ENCODE measurements at regions not wholly inside any gene's neighbourhood (a gene's known extent, or its start where the extent isn't known, plus 50 kb on each side); places are given as distances from the start of the nearest gene placed in this dataset.

GRCh38 chr20:40547483-40548091, 141.4 kb downstream of the MAFB start:
- DNase-seq (ENCODE audit: low read depth in 4 of 4, low spot score in 3 of 4), result no peak

- no peak for DNase-seq (ENCODE audit: low read depth in 4 of 4, low spot score in 3 of 4)
Measured at GRCh38 chr20:40545478-40545877, 143.6 kb downstream of the MAFB start.

DNA sequence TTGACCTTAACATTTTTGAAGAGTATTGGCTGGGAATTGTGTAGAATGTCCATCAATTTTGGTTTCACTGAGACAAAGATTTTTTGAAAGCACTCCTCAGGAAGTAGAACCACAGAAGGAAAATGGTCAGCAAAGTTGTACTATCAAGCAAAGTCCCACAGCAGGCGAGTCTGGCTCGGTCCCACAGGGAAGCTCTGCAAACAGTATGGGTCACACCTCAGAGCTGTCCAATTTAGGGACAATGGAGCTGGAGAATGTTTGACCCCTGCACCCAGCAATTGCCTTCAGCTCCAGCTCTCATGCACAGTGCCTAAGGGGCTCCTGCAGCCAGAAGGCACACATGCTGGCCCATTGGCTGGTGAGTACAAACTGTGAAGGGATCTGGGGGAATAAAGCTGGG, 147.0 kb downstream of the MAFB start:
- no peak for DNase-seq (ENCODE audit: low read depth in 4 of 4, low spot score in 3 of 4)

- DNase-seq (ENCODE audit: low read depth in 4 of 4, low spot score in 3 of 4), result no peak
Measured at GRCh38 chr20:40540166-40540565, 148.9 kb downstream of the MAFB start.

DNA sequence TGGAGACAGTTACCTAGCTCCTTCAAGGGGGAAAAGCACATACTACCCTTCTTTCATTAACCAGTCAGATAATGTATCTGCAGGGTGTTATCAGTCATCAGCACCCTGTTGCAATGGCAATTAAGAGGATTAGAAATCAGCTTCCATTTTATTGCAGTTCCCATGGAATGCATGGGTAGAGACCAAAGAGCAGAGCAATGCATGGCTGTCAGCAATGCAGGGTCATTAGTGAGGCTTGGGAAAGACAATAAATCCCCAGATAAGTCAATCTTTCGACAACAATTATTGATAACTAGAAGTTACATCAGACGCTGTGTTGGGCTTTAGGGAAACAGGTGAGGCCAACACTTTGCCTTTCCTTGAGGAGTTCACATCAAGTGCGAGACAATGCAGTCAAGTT, 150.9 kb downstream of the MAFB start:
- DNase-seq (ENCODE audit: low read depth in 4 of 4, low spot score in 3 of 4), result no peak

- no peak for DNase-seq (ENCODE audit: low read depth in 4 of 4, low spot score in 3 of 4)
Measured at GRCh38 chr20:40536808-40537207, 152.2 kb downstream of the MAFB start.

- DNase-seq (ENCODE audit: low read depth in 4 of 4, low spot score in 3 of 4), result no peak
Measured at GRCh38 chr20:40535816-40536215, 153.2 kb downstream of the MAFB start.

GRCh38 chr20:40532103-40532502, 156.9 kb downstream of the MAFB start:
- DNase-seq (ENCODE audit: low read depth in 4 of 4, low spot score in 3 of 4), result no peak

GRCh38 chr20:40525351-40525750, 163.7 kb downstream of the MAFB start:
- DNase-seq (ENCODE audit: low read depth in 4 of 4, low spot score in 3 of 4), result no peak

DNA sequence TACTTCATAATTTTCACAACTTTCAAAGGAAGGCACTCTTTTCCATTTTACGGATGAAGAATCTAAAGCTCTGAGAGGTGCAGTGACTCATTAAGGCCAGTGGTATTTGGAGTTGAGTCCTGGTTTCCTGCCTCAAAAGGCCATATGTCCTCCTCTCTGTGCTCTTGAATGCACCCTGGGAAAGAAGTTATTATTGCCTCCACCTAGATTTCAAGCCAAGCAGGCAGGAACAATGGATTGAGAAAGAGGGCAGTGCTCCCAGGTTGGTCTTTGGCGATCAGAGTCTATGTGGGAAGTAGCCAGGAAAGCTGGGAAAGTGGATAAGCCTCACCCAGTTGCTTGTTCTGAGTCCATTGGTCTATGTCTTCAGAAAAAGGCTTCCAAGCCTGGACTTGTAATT, 165.0 kb downstream of the MAFB start:
- DNase-seq (ENCODE audit: low read depth in 4 of 4, low spot score in 3 of 4), result no peak

DNA sequence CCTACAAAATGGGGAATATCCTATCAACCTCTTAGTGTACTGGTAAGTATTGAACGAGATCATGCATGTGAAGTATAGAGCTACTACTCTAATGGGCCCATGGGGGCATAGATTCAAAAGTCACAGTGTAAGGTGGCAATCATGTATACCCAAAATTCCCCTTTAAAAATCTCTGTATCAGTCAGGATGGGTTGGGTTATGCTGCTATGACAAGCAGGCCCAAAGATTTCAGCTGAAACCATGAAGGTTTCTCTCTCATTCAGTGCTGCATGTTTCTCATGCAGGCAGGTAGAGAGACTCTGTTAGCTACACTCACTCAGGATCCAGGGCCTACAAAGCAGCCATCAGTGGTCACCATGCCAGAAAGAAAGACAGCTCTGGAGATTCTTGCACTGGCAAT, 166.6 kb downstream of the MAFB start:
- DNase-seq (ENCODE audit: low read depth in 4 of 4, low spot score in 3 of 4), result no peak

GRCh38 chr20:40521962-40522361, 167.1 kb downstream of the MAFB start:
- no peak for DNase-seq (ENCODE audit: low read depth in 4 of 4, low spot score in 3 of 4)

GRCh38 chr20:40519918-40520317, 169.1 kb downstream of the MAFB start:
- no peak for DNase-seq (ENCODE audit: low read depth in 4 of 4, low spot score in 3 of 4)

- DNase-seq (ENCODE audit: low read depth in 4 of 4, low spot score in 3 of 4), result no peak
Measured at GRCh38 chr20:40512994-40513393, 176.0 kb downstream of the MAFB start.

DNA sequence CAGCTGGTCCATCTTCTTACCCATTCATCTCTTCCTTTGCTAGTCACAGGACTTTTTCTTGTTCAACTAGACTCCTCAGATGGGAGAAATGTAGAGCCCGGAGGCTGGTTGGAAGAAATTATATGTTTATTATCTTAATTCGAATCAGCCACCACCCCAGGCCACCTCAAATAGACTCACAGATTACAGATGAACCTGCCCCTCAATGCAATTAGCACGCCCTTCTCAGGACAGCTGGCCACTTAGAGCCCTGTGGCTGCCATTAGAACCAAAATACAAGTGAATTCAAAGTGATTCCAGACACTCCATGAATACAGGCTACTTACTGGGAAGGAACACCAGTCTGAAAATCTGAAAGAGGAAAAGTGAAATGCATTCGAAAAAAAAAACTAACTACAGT, 176.4 kb downstream of the MAFB start:
- no peak for DNase-seq (ENCODE audit: low read depth in 4 of 4, low spot score in 3 of 4)

- no peak for DNase-seq (ENCODE audit: low read depth in 4 of 4, low spot score in 3 of 4)
Measured at GRCh38 chr20:40511478-40511877, 177.6 kb downstream of the MAFB start.

GRCh38 chr20:40510622-40511021, 178.4 kb downstream of the MAFB start:
- no peak for DNase-seq (ENCODE audit: low read depth in 4 of 4, low spot score in 3 of 4)

DNA sequence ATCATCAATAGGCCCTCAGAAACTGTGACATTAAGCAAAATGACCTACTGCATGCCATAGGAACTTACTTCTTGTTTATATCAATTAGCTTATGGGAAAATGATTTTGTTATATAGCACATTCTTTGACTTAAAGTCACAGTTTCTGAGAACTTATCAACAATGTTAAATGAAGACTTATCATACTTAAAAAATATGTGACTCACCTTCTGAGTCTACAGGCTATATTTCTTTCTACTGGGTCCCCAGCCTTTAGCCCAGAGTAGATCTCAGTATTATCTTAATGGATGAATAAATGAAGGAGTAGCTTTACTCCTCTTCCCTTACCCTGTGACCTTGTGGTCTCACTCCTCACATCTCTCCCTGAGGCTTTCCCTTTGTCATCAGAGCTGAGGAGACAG, 180.2 kb downstream of the MAFB start:
- DNase-seq (ENCODE audit: low read depth in 4 of 4, low spot score in 3 of 4), result no peak

DNA sequence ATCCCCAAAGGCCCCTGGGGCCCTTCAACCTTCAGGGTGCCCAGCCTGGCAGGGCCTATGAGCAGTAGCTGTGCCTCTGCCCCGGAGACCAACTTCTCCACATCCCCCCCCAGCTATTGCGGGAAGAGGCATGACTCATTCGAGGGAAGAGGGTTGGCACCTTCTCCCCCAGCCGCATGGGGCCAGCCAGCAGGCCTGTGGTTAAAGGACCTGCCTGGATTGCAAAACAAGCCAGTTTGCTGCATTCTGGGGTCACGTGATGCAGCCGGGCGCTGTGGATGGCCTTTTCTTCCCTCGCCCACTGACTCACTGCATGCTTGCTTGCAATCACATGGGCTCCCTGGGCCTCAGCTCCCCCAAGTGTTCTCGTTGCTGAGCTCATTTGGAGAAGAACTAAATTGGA, 182.5 kb downstream of the MAFB start:
- no peak for DNase-seq (ENCODE audit: low read depth in 4 of 4, low spot score in 3 of 4)

DNA sequence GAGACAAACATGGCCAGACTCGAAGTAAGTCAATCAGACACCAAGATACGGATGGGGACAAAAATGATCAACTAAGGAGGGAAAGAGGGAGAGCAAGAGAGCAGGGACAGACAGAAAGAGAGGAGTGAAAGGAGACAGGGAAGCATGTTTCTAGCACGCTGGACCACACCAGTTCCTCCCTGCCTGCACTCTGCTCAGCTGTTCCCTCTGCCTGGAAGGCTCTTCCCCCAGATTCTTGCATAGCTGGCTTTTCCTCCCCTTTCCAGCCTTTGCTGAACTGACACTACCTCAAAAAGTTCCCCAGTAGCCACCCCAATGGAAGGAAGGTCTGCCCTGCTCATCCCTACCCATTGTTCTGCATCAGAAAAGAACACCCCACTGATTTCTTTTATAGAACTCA, 185.9 kb downstream of the MAFB start:
- no peak for DNase-seq (ENCODE audit: low read depth in 4 of 4, low spot score in 3 of 4)

DNA sequence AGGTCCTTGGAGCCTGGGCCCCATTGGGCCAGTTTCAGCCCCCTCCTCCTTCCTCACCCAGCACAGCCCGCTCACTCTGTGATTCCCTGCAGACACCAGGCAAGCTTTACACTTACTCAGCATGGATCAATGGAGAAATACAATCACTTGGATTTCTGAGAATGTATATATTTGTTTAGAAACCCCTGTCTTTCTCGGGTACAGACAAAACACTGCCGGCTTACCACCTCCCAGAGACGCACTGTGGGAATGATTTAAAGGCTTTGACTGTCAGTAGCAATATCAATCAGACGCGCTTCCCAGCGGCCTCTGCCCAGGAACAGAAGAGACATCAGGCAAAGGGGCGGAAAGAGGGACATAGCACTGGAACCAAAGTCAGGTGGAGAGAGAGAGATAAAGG, 186.5 kb downstream of the MAFB start:
- no peak for DNase-seq (ENCODE audit: low read depth in 4 of 4, low spot score in 3 of 4)

DNA sequence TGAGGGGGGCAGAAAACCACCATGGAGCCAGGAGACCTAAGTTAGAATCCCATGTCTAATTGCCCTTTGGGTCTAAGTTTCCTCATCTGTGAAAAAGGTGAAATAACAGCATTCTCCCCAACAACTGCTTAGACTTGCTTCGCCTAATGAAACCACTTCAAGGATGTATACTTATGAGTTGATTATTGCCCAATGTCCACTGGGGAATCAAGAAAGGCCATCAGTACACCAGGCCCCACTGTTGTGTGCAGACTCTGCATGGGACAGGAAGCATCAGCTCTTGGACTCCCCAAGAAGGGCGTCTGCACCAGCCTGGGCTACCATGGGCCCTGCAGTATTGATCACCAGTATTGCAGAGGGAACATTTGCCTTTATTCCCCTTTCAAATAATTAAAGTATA, 189.6 kb downstream of the MAFB start:
- DNase-seq (ENCODE audit: low read depth in 4 of 4, low spot score in 3 of 4), result no peak

DNA sequence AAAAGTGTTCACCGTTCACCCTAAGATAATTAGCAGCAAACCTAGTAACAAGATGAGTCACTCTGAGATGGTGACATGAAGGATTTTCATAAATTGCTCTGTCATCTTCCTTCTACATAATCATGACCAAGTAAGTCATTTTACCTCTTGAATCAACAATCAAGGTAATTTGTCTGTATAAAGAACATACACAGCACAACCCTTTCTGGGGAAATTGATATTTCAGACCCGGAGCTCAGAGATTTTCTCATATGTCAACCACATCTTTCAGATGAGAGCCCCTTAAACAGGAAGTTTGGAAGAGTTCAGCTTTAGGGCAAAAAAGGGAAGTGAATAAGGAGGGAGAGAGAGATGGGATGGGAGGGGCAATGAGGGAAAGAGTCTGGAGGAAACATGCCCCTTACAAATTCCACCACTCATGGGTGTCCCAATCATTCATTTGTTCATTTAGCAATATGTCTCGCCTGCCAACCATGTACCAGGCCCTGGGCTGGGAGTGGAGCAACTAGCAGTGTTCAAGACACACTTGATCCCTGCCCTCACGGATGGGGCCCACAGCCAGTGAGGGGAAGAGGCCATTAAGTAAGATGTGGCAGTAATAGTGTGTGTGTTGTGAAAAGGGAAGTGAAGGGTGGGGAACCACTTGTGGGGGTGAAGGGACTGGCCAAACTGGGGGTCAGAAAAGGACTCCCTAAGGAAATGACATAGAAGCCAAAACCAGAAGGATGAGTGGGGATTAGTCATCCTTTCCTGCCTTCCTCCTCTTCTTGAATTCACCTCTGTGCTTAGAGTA, 190.9 kb downstream of the MAFB start:
- no peak for DNase-seq (ENCODE audit: low read depth in 4 of 4, low spot score in 3 of 4)
